ENCODE measurements at regions not wholly inside any gene's neighbourhood (a gene's known extent, or its start where the extent isn't known, plus 50 kb on each side); places are given as distances from the start of the nearest gene placed in this dataset.
A peak's percentile ranks its signal among the peaks of the same experiment; 100 is the strongest.

DNA sequence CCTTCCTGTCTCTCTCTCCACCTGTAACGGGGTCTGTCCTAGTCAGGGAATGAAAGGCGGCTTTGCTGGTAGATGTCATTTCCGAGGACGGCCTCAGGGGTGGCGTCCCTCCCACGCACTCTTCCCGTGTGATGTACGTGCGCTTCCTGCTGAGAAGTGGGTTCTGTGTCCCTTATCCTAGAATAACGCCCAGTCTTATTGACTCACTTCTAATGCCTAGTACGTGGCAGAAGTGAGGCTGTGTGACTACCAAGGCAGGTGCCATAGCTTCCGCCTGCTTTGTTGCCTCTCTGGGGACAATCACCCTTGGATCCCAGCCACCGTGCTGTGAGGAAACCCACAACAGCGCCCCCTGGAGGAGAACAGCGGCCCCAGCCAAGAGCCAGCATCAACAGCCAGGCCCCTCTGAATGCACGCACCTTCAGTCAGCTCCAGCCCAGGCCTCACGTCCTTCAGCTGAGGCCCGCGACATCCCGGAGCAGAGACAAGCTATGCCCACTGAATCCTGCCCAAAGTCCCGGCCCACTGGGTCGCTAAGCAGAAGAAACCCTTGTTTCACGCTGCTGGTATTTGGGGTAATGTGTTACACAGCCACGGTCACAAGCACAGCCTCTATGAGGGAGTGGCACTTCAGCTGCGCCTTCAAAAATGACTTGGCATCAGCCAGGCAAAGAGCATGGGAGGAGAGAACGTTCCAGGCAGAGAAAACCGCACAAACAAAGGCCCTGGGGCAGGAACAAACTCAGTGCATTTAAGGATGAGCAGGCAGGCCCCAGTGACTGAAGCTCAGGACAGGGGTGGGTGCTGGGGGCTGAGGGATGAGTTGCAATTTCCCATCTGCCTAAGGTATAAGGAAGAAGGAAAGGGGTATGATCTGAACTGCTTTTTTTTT is 224.2 kb downstream of the NFATC2 start:
- TF ChIP-seq CTCF (conservative IDR thresholded peaks at IDR 0.05; ENCODE audit: low read depth, low read length), result peak; percentile 95
- TF ChIP-seq EZH2 (IDR thresholded peaks at IDR 0.05; ENCODE audit: low read length, unreplicated experiment), result no peak
- TF ChIP-seq EZH2phosphoT487 (IDR thresholded peaks at IDR 0.05; ENCODE audit: borderline replicate concordance, low read length), result no peak

All from PC-3 (cell line).